ENCODE measurements at regions not wholly inside any gene's neighbourhood (a gene's known extent, or its start where the extent isn't known, plus 50 kb on each side); places are given as distances from the start of the nearest gene placed in this dataset.

- TF ChIP-seq POLR2A (IDR thresholded peaks at IDR 0.05) (no peak), CTCF (IDR thresholded peaks at IDR 0.05) (no peak), POLR2AphosphoS5 (IDR thresholded peaks at IDR 0.05; ENCODE audit: insufficient read depth in 1 of 2, low read depth in 1 of 2) (no peak)
These were observed 51.4 kb upstream of the RAPGEF2 start for GRCh38 chr4:159051245-159052071.

Data from vagina (tissue), 2 donors.